Lung (tissue), 11 donors: ENCODE measurements at regions not wholly inside any gene's neighbourhood (a gene's known extent, or its start where the extent isn't known, plus 50 kb on each side); places are given as distances from the start of the nearest gene placed in this dataset.

Experiments used
- ATAC-seq: fragments of 200-7000 bp; cut with Tn5 transposase; one replicate; pipeline ENCODE4 v1.9.1; 2020; ENCODE audit warnings: moderate number of reproducible peaks; ENCODE audit not compliant: insufficient read depth, low FRiP score
- DNase-seq, 3 donors: peaks; one replicate each; pipeline ENCODE4 v3.0.0-alpha.2; 2013 to 2017
- H3K27ac ChIP-seq, 2 donors: one replicate each; pipeline ENCODE4 v1.5.1; 2013; ENCODE audit warnings: mild to moderate bottlenecking in 2 of 2, moderate library complexity in 2 of 2, control low read depth in 1 of 2, inconsistent platforms in 1 of 2, low read depth in 1 of 2, low read length in 1 of 2
- H3K27me3 ChIP-seq, 3 donors: one replicate each; pipeline ENCODE4 v1.5.1; 2013; ENCODE audit warnings: low read length in 2 of 3; ENCODE audit not compliant: control insufficient read depth in 3 of 3, insufficient read depth in 3 of 3
- H3K36me3 ChIP-seq, 4 donors: one replicate each; pipeline ENCODE4 v1.5.1; 2013; ENCODE audit warnings: low read length in 4 of 4, mild to moderate bottlenecking in 1 of 4, moderate library complexity in 1 of 4; ENCODE audit not compliant: control insufficient read depth in 4 of 4, insufficient read depth in 4 of 4
- H3K4me1 ChIP-seq, 5 donors: one replicate each; pipeline ENCODE4 v1.5.1; 2013; ENCODE audit warnings: low read length in 5 of 5, mild to moderate bottlenecking in 2 of 5, moderate library complexity in 1 of 5; ENCODE audit not compliant: control insufficient read depth in 5 of 5, insufficient read depth in 5 of 5
- H3K4me3 ChIP-seq: one replicate; pipeline ENCODE4 v1.5.1; 2013; ENCODE audit warnings: mild to moderate bottlenecking, control low read depth, moderate library complexity
- H3K9ac ChIP-seq, 2 donors: one replicate each; pipeline ENCODE4 v1.5.1; 2013; ENCODE audit warnings: low read length in 2 of 2, control low read depth in 1 of 2; ENCODE audit not compliant: insufficient read depth in 1 of 2
- H3K9me3 ChIP-seq, 4 donors: one replicate each; pipeline ENCODE4 v1.5.1; 2013; ENCODE audit warnings: low read length in 3 of 4, mild to moderate bottlenecking in 1 of 4, moderate library complexity in 1 of 4; ENCODE audit not compliant: control insufficient read depth in 4 of 4, insufficient read depth in 3 of 4
- CTCF ChIP-seq: IDR thresholded peaks from 2 replicates; pipeline ENCODE4 v1.5.1; 2012; ENCODE audit warnings: mild to moderate bottlenecking; ENCODE audit errors: control extremely low read depth, extremely low read depth
- WGBS, 2 donors: extraction: QIAGEN DNeasy Blood & Tissue Kit; methylation state at CpG; one replicate each; pipeline ENCODE4 v1.1.7; 2013; 5-methylcytosine and 5-hydroxymethylcytosine counted together
- donor health status: control.
- donor health status: control.
- donor health status: Bipolar disorder and iron deficiency.
- donor health status: healthy.
- donor health status: DM: yes; HTN: yes; CAD: no.

GRCh38 chr2:181198183-181198864 is 217.9 kb downstream of the UBE2E3 start:
- H3K9ac ChIP-seq: no peak overlapping the region
- no peak for DNase-seq
- H3K27ac ChIP-seq: no peak overlapping the region
- H3K4me1 ChIP-seq: no peaks in the 10 kb centered on the region
- no peak overlapping the region for H3K4me3 ChIP-seq
- WGBS, 2 donors: 73 to 77% methylated on average over 1 of the region's 1 CpG
- ATAC-seq: no peak
- no peak for TF ChIP-seq CTCF
- no peaks in the 10 kb centered on the region for H3K9me3 ChIP-seq
- no peaks in the 10 kb centered on the region for H3K27me3 ChIP-seq
- H3K36me3 ChIP-seq: no peaks in the 10 kb centered on the region

- no peak overlapping the region for H3K4me3 ChIP-seq
- no peaks in the 10 kb centered on the region for H3K27me3 ChIP-seq
- H3K27ac ChIP-seq: no peak overlapping the region
- no peaks in the 10 kb centered on the region for H3K36me3 ChIP-seq
- H3K9me3 ChIP-seq: peaks cover 0 to 10% (median 3%) of the 10 kb centered on the region in 4 donors
- no peak overlapping the region for H3K9ac ChIP-seq
- no peaks in the 10 kb centered on the region for H3K4me1 ChIP-seq
- TF ChIP-seq CTCF: no peak
- ATAC-seq (no peak), DNase-seq (no peak)
These were observed 223.0 kb downstream of the UBE2E3 start for GRCh38 chr2:181203412-181203811.

- H3K36me3 ChIP-seq: no peaks in the 10 kb centered on the region
- peaks cover 0 to 14% (median 3%) of the 10 kb centered on the region in 4 donors for H3K9me3 ChIP-seq
- no peak for TF ChIP-seq CTCF
- H3K4me1 ChIP-seq: no peaks in the 10 kb centered on the region
- H3K9ac ChIP-seq: no peak overlapping the region
- H3K4me3 ChIP-seq: no peak overlapping the region
- no peak for ATAC-seq
- no peak for DNase-seq
- no peaks in the 10 kb centered on the region for H3K27me3 ChIP-seq
- H3K27ac ChIP-seq: no peak overlapping the region
These were observed 223.5 kb downstream of the UBE2E3 start for GRCh38 chr2:181203916-181204315.

GRCh38 chr2:181218401-181218821 is 238.0 kb downstream of the UBE2E3 start:
- no peak overlapping the region for H3K27ac ChIP-seq
- no peaks in the 10 kb centered on the region for H3K4me1 ChIP-seq
- H3K4me3 ChIP-seq: no peak overlapping the region
- TF ChIP-seq CTCF: no peak
- ATAC-seq: no peak
- H3K9me3 ChIP-seq: no peaks in the 10 kb centered on the region
- no peaks in the 10 kb centered on the region for H3K27me3 ChIP-seq
- H3K9ac ChIP-seq: no peak overlapping the region
- 92 to 95% methylated on average over 3 of the region's 3 CpGs for WGBS, 2 donors
- no peak for DNase-seq
- H3K36me3 ChIP-seq: no peaks in the 10 kb centered on the region
